ENCODE measurements at regions not wholly inside any gene's neighbourhood (a gene's known extent, or its start where the extent isn't known, plus 50 kb on each side); places are given as distances from the start of the nearest gene placed in this dataset.

DNA sequence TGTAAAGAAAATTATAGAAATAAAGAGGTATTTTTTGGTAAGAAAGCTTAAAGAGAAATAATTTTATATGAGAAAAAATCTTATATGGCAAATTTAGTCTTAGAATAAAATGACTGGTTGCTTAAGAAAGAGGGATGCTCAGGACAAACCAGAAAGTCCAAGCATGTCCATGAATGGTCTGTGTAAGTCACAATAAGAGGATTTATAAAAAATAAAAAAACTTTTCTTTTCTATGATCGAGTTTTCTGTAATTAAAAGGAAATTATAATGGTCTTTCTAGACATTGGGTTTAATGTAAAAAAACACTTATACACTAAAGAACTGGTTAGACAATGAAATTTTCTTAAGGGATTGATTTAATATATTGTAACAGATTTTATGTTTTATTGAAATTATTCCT is 819.6 kb downstream of the TBC1D22A start:
- TF ChIP-seq, protein P1, sequence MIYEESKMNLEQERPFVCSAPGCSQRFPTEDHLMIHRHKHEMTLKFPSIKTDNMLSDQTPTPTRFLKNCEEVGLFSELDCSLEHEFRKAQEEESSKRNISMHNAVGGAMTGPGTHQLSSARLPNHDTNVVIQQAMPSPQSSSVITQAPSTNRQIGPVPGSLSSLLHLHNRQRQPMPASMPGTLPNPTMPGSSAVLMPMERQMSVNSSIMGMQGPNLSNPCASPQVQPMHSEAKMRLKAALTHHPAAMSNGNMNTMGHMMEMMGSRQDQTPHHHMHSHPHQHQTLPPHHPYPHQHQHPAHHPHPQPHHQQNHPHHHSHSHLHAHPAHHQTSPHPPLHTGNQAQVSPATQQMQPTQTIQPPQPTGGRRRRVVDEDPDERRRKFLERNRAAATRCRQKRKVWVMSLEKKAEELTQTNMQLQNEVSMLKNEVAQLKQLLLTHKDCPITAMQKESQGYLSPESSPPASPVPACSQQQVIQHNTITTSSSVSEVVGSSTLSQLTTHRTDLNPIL (CRISPR knock-in tag; IDR thresholded peaks at IDR 0.05; ENCODE audit: low read depth) = no peak
- TF ChIP-seq ZNF70 (CRISPR knock-in tag; IDR thresholded peaks at IDR 0.05) (no peak), RARB (CRISPR knock-in tag; IDR thresholded peaks at IDR 0.05) (no peak), TOX (CRISPR knock-in tag; IDR thresholded peaks at IDR 0.05; ENCODE audit: borderline replicate concordance) (no peak), SNAI2 (CRISPR knock-in tag; IDR thresholded peaks at IDR 0.05) (no peak), BACH2 (CRISPR knock-in tag; IDR thresholded peaks at IDR 0.05; ENCODE audit: borderline replicate concordance) (no peak), CSDC2 (CRISPR knock-in tag; IDR thresholded peaks at IDR 0.05) (no peak), ZFP3 (CRISPR knock-in tag; IDR thresholded peaks at IDR 0.05) (no peak), ZNF565 (CRISPR knock-in tag; conservative IDR thresholded peaks at IDR 0.05; ENCODE audit: low read depth) (no peak), OSR1 (CRISPR knock-in tag; IDR thresholded peaks at IDR 0.05) (no peak), PPARA (CRISPR knock-in tag; IDR thresholded peaks at IDR 0.05; ENCODE audit: borderline replicate concordance) (no peak)
- TF ChIP-seq, protein P2, sequence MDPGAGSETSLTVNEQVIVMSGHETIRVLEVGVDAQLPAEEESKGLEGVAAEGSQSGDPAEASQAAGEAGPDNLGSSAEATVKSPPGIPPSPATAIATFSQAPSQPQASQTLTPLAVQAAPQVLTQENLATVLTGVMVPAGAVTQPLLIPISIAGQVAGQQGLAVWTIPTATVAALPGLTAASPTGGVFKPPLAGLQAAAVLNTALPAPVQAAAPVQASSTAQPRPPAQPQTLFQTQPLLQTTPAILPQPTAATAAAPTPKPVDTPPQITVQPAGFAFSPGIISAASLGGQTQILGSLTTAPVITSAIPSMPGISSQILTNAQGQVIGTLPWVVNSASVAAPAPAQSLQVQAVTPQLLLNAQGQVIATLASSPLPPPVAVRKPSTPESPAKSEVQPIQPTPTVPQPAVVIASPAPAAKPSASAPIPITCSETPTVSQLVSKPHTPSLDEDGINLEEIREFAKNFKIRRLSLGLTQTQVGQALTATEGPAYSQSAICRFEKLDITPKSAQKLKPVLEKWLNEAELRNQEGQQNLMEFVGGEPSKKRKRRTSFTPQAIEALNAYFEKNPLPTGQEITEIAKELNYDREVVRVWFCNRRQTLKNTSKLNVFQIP (CRISPR knock-in tag; IDR thresholded peaks at IDR 0.05; ENCODE audit: borderline replicate concordance, low read depth) = no peak
- TF ChIP-seq, protein P3, sequence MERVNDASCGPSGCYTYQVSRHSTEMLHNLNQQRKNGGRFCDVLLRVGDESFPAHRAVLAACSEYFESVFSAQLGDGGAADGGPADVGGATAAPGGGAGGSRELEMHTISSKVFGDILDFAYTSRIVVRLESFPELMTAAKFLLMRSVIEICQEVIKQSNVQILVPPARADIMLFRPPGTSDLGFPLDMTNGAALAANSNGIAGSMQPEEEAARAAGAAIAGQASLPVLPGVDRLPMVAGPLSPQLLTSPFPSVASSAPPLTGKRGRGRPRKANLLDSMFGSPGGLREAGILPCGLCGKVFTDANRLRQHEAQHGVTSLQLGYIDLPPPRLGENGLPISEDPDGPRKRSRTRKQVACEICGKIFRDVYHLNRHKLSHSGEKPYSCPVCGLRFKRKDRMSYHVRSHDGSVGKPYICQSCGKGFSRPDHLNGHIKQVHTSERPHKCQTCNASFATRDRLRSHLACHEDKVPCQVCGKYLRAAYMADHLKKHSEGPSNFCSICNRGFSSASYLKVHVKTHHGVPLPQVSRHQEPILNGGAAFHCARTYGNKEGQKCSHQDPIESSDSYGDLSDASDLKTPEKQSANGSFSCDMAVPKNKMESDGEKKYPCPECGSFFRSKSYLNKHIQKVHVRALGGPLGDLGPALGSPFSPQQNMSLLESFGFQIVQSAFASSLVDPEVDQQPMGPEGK (CRISPR knock-in tag; IDR thresholded peaks at IDR 0.05; ENCODE audit: borderline replicate concordance) = no peak
- ATAC-seq = no peak

DNA sequence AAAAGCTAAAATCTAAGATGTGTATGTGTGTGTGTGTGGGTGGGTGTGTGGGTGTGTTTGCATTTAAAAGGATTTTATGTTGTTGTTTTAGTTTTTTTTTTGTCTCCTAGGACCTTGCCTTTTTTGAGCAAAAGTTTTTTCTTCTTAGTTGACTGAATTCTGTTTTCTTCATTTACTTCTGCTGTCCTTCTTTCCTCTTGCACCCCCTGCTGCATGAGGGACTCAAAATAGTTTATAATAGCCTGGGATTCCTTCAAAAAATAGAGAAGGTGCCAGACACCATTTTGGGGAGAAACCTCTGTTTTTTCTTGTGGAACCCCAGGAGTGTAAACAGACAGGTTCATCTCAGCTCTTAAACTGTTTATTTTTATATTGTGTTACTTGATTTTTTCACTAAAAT is 817.7 kb downstream of the TBC1D22A start:
- TF ChIP-seq BACH2 (CRISPR knock-in tag; IDR thresholded peaks at IDR 0.05; ENCODE audit: borderline replicate concordance) = no peak
- TF ChIP-seq, protein P3 (CRISPR knock-in tag; IDR thresholded peaks at IDR 0.05; ENCODE audit: borderline replicate concordance) = no peak
- TF ChIP-seq CSDC2 (CRISPR knock-in tag; IDR thresholded peaks at IDR 0.05) = no peak
- TF ChIP-seq TCF4 (CRISPR knock-in tag; IDR thresholded peaks at IDR 0.05; ENCODE audit: borderline replicate concordance) = no peak

DNA sequence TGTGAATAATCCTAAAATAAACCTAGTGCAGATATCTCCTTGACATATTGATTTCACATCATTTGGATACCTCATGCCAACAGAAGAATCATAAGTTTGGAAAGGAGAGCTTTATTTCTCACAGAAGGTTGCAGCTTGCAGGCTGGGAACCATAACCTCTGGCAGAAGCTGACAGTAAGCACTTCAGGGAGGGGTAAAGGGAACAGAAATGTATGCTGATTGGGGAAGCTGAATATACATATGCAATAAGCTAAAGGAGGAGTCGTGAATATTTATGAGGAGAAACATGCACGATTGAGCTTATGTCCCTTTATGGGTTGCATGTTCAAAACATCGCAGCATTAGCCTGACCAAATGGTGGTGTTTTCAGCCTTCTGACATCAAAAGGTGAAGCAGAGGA is 814.5 kb downstream of the TBC1D22A start:
- no peak for TF ChIP-seq ZC3H10 (CRISPR knock-in tag; IDR thresholded peaks at IDR 0.05)
- no peak for TF ChIP-seq SNAI2 (CRISPR knock-in tag; IDR thresholded peaks at IDR 0.05)
- TF ChIP-seq ARNTL (CRISPR knock-in tag; IDR thresholded peaks at IDR 0.05; ENCODE audit: borderline replicate concordance, low read depth) = no peak
- no peak for TF ChIP-seq TCF4 (CRISPR knock-in tag; IDR thresholded peaks at IDR 0.05; ENCODE audit: borderline replicate concordance)
- TF ChIP-seq, protein P2 (CRISPR knock-in tag; IDR thresholded peaks at IDR 0.05; ENCODE audit: borderline replicate concordance, low read depth) = no peak
- TF ChIP-seq, protein P3 (CRISPR knock-in tag; IDR thresholded peaks at IDR 0.05; ENCODE audit: borderline replicate concordance) = no peak
- no peak for TF ChIP-seq ZFP30 (CRISPR knock-in tag; IDR thresholded peaks at IDR 0.05)
- TF ChIP-seq ESRRG (CRISPR knock-in tag; IDR thresholded peaks at IDR 0.05) = no peak
- no peak for TF ChIP-seq OSR1 (CRISPR knock-in tag; IDR thresholded peaks at IDR 0.05)
- no peak for ATAC-seq

More for the DNA sequence above, 817.7 kb downstream of the TBC1D22A start:
- no peak for ATAC-seq

Data from SK-N-SH treated with all-trans-retinoic acid at 6 μM for 48 hours (cell line).